CD4-positive, CD25-positive, alpha-beta regulatory T cell (primary cell): ENCODE measurements at regions not wholly inside any gene's neighbourhood (a gene's known extent, or its start where the extent isn't known, plus 50 kb on each side); places are given as distances from the start of the nearest gene placed in this dataset.

ENCODE experiments used
- ATAC-seq, 2 donors: fragments of 150-1000 bp; cut with Tn5 transposase; one replicate each; pipeline ENCODE4 v1.10.0; 2021; ENCODE audit warnings: low read depth in 2 of 2, moderate number of reproducible peaks in 2 of 2, moderate library complexity in 1 of 2
- DNase-seq, 3 donors: peaks; one replicate each; pipeline versions ENCODE4 v3.0.0 to v3.0.0-alpha.2; 2012 to 2022; ENCODE audit warnings: mixed read lengths in 1 of 3
- H3K27ac ChIP-seq: one replicate; pipeline ENCODE4 v1.7.0; 2013; ENCODE audit warnings: mild to moderate bottlenecking, low read length; ENCODE audit not compliant: insufficient read depth, poor library complexity, severe bottlenecking
- H3K27me3 ChIP-seq: one replicate; pipeline ENCODE4 v1.7.0; 2013; ENCODE audit warnings: low read length; ENCODE audit not compliant: control insufficient read depth, insufficient read depth
- H3K36me3 ChIP-seq: one replicate; pipeline ENCODE4 v1.7.0; 2013; ENCODE audit warnings: mild to moderate bottlenecking, low read length, moderate library complexity; ENCODE audit not compliant: control insufficient read depth, insufficient read depth
- H3K4me1 ChIP-seq: 2 replicates; pipeline ENCODE4 v1.7.0; 2013; ENCODE audit warnings: mild to moderate bottlenecking, low read length; ENCODE audit not compliant: insufficient read depth, control insufficient read depth, poor library complexity, severe bottlenecking
- H3K4me3 ChIP-seq: one replicate; pipeline ENCODE4 v1.7.0; 2013; ENCODE audit warnings: low read depth, mild to moderate bottlenecking, low read length, moderate library complexity
- H3K9me3 ChIP-seq, 2 experiments: 1 replicate in 1 of 2; 2 replicates in 1 of 2; pipeline ENCODE4 v1.7.0; 2013; ENCODE audit warnings: low read length in 2 of 2, mild to moderate bottlenecking in 1 of 2, moderate library complexity in 1 of 2; ENCODE audit not compliant: control insufficient read depth in 2 of 2
- H3K27ac Mint-ChIP-seq, 3 donors: one replicate each; pipeline ENCODE4 v1.8.0; 2020 to 2022; ENCODE audit warnings: mild to moderate bottlenecking in 3 of 3, mixed read lengths in 3 of 3, moderate library complexity in 2 of 3
- H3K27me3 Mint-ChIP-seq: one replicate; pipeline ENCODE4 v1.8.0; 2022; ENCODE audit warnings: mild to moderate bottlenecking, mixed read lengths
- H3K36me3 Mint-ChIP-seq: one replicate; pipeline ENCODE4 v1.8.0; 2020; ENCODE audit warnings: mixed read lengths
- H3K4me1 Mint-ChIP-seq, 4 donors: one replicate each; pipeline ENCODE4 v1.8.0; 2020 to 2022; ENCODE audit warnings: mixed read lengths in 4 of 4, mild to moderate bottlenecking in 1 of 4
- H3K4me3 Mint-ChIP-seq, 4 donors: one replicate each; pipeline ENCODE4 v1.8.0; 2020 to 2022; ENCODE audit warnings: mild to moderate bottlenecking in 4 of 4, mixed read lengths in 4 of 4, moderate library complexity in 3 of 4
- H3K9me3 Mint-ChIP-seq, 7 donors: one replicate each; pipeline ENCODE4 v1.8.0; 2020 to 2022; ENCODE audit warnings: mixed read lengths in 7 of 7, mild to moderate bottlenecking in 3 of 7, moderate library complexity in 2 of 7

DNA sequence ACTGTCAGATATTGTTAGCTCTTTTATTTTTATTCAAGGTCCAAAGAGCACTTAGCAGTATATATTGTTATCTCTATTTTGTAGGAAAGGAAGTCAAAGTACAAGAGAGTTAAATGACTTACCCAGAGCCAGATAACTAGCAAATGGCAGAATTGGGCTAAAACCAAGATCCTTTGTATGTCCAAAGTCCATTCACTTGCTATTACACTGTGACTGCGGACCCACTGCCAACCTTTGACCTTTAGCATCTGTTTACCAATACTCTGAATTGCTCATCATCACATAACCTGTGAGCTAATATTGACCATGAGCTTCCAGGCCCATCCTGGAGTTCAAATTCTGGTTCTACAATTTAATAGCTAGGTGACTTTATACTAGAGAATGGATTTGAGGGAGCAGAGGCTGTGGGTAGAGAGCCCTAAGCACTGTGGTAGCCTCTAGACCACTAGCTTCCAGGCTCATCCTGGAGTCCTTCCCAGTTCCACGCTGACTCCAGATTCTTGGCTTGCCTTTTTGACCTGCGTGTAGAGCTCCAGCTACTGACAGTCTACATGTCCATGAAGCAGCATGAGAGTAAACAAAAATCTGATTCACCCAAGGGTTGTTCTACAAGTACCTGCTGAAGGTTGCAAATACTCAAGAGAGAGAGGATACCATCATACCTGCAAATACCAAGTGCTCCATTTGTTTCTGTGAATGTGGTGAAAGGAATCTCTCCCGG lies 424.0 kb downstream of the SH3GL2 start:
- DNase-seq (no peak), ATAC-seq (no peak)
- Histone ChIP-seq H3K27ac (no peak overlapping the region), H3K9me3 (no peaks in the 10 kb centered on the region), H3K27me3 (no peaks in the 10 kb centered on the region), H3K4me1 (no peaks in the 10 kb centered on the region), H3K36me3 (no peaks in the 10 kb centered on the region), H3K4me3 (no peak overlapping the region)
- Mint-ChIP-seq H3K36me3 (no peaks in the 10 kb centered on the region), H3K4me1 (no peaks in the 10 kb centered on the region), H3K27ac (no peak overlapping the region), H3K27me3 (no peaks in the 10 kb centered on the region), H3K4me3 (no peak overlapping the region), H3K9me3 (peaks cover 0 to 3% (median 2%) of the 10 kb centered on the region in 7 donors)

DNA sequence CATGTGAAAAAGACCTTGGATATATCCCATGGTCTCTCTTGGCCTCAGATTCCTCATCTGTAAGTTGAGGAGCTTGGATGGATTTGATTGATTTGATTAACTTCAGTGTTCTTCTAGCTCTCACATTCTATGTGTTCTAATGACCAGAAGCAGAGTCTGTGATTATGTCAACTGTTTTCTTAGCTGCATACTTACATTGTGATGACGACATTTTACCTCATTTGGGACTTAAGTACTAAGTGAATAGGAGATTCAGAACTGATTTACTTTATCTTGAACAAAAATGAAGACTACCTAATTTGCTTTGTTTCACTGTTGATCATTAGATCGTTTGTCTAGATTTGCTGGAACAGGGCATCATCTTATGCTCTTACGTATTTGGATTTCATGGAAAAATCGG lies 427.7 kb downstream of the SH3GL2 start:
- ATAC-seq: no peak
- no peak for DNase-seq
- no peaks in the 10 kb centered on the region for H3K36me3 Mint-ChIP-seq
- H3K4me3 Mint-ChIP-seq: no peak overlapping the region
- Histone ChIP-seq H3K27ac (no peak overlapping the region), H3K27me3 (no peaks in the 10 kb centered on the region), H3K36me3 (no peaks in the 10 kb centered on the region), H3K9me3 (no peaks in the 10 kb centered on the region), H3K4me3 (no peak overlapping the region), H3K4me1 (no peaks in the 10 kb centered on the region)
- no peaks in the 10 kb centered on the region for H3K4me1 Mint-ChIP-seq
- no peaks in the 10 kb centered on the region for H3K27me3 Mint-ChIP-seq
- peaks cover 0 to 3% (median 0%) of the 10 kb centered on the region in 7 donors for H3K9me3 Mint-ChIP-seq
- no peak overlapping the region for H3K27ac Mint-ChIP-seq

DNA sequence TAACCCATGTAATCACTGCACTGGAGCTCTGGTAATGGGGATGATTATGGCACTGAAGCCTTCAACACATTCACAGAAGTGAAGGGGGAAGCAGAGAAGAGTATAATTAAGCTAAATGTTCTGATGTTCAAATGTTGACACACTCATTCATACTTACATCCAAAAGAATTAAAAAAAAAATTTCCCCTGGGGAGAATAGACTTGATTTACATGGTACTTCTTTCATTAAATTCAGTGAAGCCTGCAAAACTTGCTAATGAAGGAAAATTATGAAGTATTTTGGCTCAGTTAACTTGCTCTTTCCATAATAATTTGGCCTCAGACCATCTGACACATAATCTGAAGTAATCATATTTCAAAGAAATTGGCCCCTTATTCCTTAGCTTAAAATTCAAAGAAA lies 428.8 kb downstream of the SH3GL2 start:
- no peak for ATAC-seq
- Mint-ChIP-seq H3K27ac (no peak overlapping the region), H3K4me3 (no peak overlapping the region)

DNA sequence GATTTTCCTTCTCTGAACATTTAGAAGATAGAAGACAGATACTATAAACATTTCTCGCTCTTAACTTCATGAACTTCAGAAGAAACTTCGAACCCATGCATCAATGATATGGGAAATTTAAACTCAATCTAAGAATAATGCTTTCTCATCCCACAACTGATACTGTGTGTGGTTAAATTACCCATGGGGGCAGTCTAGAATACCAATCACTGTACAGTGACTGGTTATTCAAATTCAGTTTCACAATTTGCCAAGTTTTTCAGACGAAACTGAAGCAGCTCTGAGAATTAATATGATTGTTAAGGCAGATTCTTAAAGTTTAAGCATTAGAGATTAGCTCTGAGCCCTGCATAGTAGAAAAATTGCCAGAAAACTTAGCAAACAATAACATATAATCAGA lies 431.0 kb downstream of the SH3GL2 start:
- Mint-ChIP-seq H3K27ac (no peak overlapping the region), H3K27me3 (no peaks in the 10 kb centered on the region), H3K9me3 (peaks cover 0 to 3% (median 0%) of the 10 kb centered on the region in 7 donors), H3K36me3 (no peaks in the 10 kb centered on the region), H3K4me3 (no peak overlapping the region), H3K4me1 (no peaks in the 10 kb centered on the region)
- no peaks in the 10 kb centered on the region for H3K36me3 ChIP-seq
- ATAC-seq (no peak), DNase-seq (no peak)
- H3K4me3 ChIP-seq: no peak overlapping the region
- H3K27me3 ChIP-seq: no peaks in the 10 kb centered on the region
- no peaks in the 10 kb centered on the region for H3K9me3 ChIP-seq
- H3K27ac ChIP-seq: no peak overlapping the region
- H3K4me1 ChIP-seq: no peaks in the 10 kb centered on the region

More for the DNA sequence above, 428.8 kb downstream of the SH3GL2 start:
- H3K4me3 ChIP-seq: no peak overlapping the region
- Mint-ChIP-seq H3K9me3 (peaks cover 0 to 3% (median 0%) of the 10 kb centered on the region in 7 donors), H3K36me3 (no peaks in the 10 kb centered on the region), H3K4me1 (no peaks in the 10 kb centered on the region), H3K27me3 (no peaks in the 10 kb centered on the region)
- no peaks in the 10 kb centered on the region for H3K36me3 ChIP-seq
- no peak overlapping the region for H3K27ac ChIP-seq
- H3K4me1 ChIP-seq: no peaks in the 10 kb centered on the region
- no peak for DNase-seq
- H3K9me3 ChIP-seq: no peaks in the 10 kb centered on the region
- H3K27me3 ChIP-seq: no peaks in the 10 kb centered on the region

DNA sequence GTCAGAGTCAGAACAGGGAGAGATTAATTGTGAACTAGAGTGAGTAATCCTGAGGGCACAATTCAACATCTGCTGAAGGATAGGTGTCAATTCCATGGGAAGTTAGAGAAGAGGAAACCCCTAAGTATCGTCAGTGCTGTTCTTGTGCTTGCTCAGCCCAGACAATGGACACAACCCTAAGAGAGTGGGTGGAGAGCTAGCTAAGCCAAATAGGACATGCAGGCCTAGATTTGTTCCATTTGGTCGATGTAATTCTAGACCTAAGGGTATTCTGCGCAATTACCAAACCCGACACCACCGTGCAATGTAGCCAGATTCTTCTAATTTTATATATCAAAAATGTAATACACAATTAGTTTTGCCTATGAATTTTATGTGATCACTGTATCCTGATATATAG lies 431.6 kb downstream of the SH3GL2 start:
- no peak overlapping the region for H3K27ac ChIP-seq
- Mint-ChIP-seq H3K9me3 (peaks cover 0 to 3% (median 0%) of the 10 kb centered on the region in 7 donors), H3K27me3 (no peaks in the 10 kb centered on the region), H3K4me1 (no peaks in the 10 kb centered on the region), H3K27ac (no peak overlapping the region), H3K36me3 (no peaks in the 10 kb centered on the region), H3K4me3 (no peak overlapping the region)
- no peaks in the 10 kb centered on the region for H3K9me3 ChIP-seq
- DNase-seq: no peak
- no peak overlapping the region for H3K4me3 ChIP-seq
- H3K4me1 ChIP-seq: no peaks in the 10 kb centered on the region
- H3K36me3 ChIP-seq: no peaks in the 10 kb centered on the region
- no peak for ATAC-seq
- no peaks in the 10 kb centered on the region for H3K27me3 ChIP-seq

DNA sequence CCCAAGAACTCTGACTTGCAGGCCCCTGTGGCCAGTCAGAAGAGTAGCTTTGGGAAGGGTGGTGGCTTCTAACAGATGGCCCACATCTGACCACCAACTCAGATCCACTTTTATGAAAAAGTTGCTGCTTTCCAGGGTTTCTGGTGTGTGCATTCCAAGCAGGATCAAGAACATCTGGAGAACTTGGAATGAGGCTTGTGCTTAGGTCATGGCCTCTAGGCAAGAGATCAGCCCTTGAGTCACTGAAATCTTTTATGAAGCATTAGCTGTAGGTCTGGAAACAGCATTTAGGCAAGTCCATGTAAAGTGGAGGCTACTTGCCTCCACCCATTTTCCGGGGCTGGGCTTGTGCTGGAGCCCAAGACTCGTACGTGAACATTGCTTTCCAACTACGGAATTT lies 433.3 kb downstream of the SH3GL2 start:
- DNase-seq: no peak

DNA sequence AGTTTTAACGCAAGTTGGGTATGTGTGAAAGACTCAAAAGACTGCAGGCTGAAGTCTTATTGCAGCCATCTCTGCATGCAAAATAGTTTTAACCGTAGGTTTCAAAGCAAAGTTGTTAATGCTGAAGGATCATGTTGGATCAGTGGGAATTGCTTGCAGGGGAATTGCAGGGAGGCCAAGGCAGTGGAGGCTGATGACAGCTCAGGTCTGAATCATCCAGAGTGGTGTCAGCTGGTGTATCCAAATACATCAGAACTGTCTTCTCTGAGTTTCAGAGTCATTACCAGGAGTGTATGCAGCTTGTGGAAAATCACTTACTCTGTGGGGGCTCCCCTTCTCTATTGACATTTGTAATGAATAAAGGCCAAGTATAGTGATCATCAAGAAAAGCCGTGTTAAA lies 435.7 kb downstream of the SH3GL2 start:
- no peak overlapping the region for H3K27ac ChIP-seq
- no peak overlapping the region for H3K4me3 ChIP-seq
- no peak for DNase-seq
- no peaks in the 10 kb centered on the region for H3K4me1 ChIP-seq
- ATAC-seq: no peak
- Mint-ChIP-seq H3K9me3 (peaks cover 0 to 4% (median 0%) of the 10 kb centered on the region in 7 donors), H3K36me3 (no peaks in the 10 kb centered on the region), H3K4me3 (no peak overlapping the region), H3K27me3 (no peaks in the 10 kb centered on the region), H3K27ac (no peak overlapping the region), H3K4me1 (no peaks in the 10 kb centered on the region)
- H3K27me3 ChIP-seq: no peaks in the 10 kb centered on the region
- no peaks in the 10 kb centered on the region for H3K36me3 ChIP-seq
- no peaks in the 10 kb centered on the region for H3K9me3 ChIP-seq

More for the DNA sequence above, 433.3 kb downstream of the SH3GL2 start:
- H3K9me3 Mint-ChIP-seq: peaks cover 0 to 3% (median 0%) of the 10 kb centered on the region in 7 donors
- H3K9me3 ChIP-seq: no peaks in the 10 kb centered on the region
- no peaks in the 10 kb centered on the region for H3K36me3 Mint-ChIP-seq
- no peaks in the 10 kb centered on the region for H3K27me3 ChIP-seq
- H3K36me3 ChIP-seq: no peaks in the 10 kb centered on the region
- no peak overlapping the region for H3K4me3 Mint-ChIP-seq
- ATAC-seq: no peak
- H3K27me3 Mint-ChIP-seq: no peaks in the 10 kb centered on the region
- H3K27ac ChIP-seq: no peak overlapping the region
- H3K4me1 Mint-ChIP-seq: no peaks in the 10 kb centered on the region
- no peaks in the 10 kb centered on the region for H3K4me1 ChIP-seq
- H3K4me3 ChIP-seq: no peak overlapping the region
- H3K27ac Mint-ChIP-seq: no peak overlapping the region

DNA sequence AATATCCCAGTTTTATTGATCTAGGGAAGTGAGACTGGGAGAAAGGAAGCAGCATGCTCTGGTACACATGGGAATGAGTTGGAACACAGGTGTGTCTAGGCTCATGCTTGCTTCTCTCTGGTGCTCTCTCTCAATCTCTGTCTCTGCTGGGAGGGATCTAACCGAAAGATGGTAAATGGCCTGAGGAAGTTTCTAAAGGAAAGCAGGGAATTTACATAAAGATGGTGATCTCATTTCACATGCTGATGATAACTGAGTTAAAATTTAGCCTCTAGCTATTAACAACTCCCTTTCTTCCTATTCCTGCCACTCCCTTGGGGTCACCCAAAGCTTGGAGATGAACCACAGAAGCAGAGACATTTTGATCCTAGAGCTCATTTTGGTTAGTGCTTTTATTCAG lies 436.2 kb downstream of the SH3GL2 start:
- ATAC-seq (no peak), DNase-seq (no peak)
- H3K4me1 Mint-ChIP-seq: no peaks in the 10 kb centered on the region

More for the DNA sequence above, 436.2 kb downstream of the SH3GL2 start:
- H3K4me3 Mint-ChIP-seq: no peak overlapping the region
- H3K9me3 Mint-ChIP-seq: peaks cover 0 to 4% (median 0%) of the 10 kb centered on the region in 7 donors
- Histone ChIP-seq H3K27ac (no peak overlapping the region), H3K4me1 (no peaks in the 10 kb centered on the region), H3K9me3 (no peaks in the 10 kb centered on the region), H3K27me3 (no peaks in the 10 kb centered on the region), H3K4me3 (no peak overlapping the region), H3K36me3 (no peaks in the 10 kb centered on the region)
- H3K27me3 Mint-ChIP-seq: no peaks in the 10 kb centered on the region
- no peak overlapping the region for H3K27ac Mint-ChIP-seq
- H3K36me3 Mint-ChIP-seq: no peaks in the 10 kb centered on the region
